GM12878 (cell line): ENCODE measurements at regions not wholly inside any gene's neighbourhood (a gene's known extent, or its start where the extent isn't known, plus 50 kb on each side); places are given as distances from the start of the nearest gene placed in this dataset.

ENCODE experiments used
- CHD4 ChIP-seq: fragments of 200-600 bp; sonication (generic); IDR thresholded peaks from 2 replicates; pipeline ENCODE4 v1.6.1; 2016; ENCODE audit warnings: mild to moderate bottlenecking
- EGR1 ChIP-seq, 2 experiments: IDR thresholded peaks; 1 replicate in 1 of 2; 2 replicates in 1 of 2; pipeline ENCODE4 v1.6.1; 2011 to 2012; ENCODE audit warnings: low read depth in 2 of 2, low read length in 2 of 2, borderline replicate concordance in 1 of 2, mild to moderate bottlenecking in 1 of 2, moderate library complexity in 1 of 2
- EP300 ChIP-seq, 2 experiments: fragments of 150-350 bp in 1 of 2; IDR thresholded peaks; 2 replicates each; pipeline ENCODE4 v1.6.1; 2011 to 2012; ENCODE audit warnings: low read depth in 2 of 2, low read length in 2 of 2, borderline replicate concordance in 1 of 2, improper control_type of control experiment in 1 of 2, inconsistent platforms in 1 of 2; ENCODE audit not compliant: control insufficient read depth in 1 of 2
- ETV6 ChIP-seq, 2 experiments: fragments of 450-650 bp in 1 of 2; IDR thresholded peaks in 1 of 2; conservative IDR thresholded peaks in 1 of 2; 2 replicates each; pipeline ENCODE4 v1.6.1; 2014; ENCODE audit warnings: antibody characterized with exemption in 1 of 2, borderline replicate concordance in 1 of 2, low read depth in 1 of 2, mild to moderate bottlenecking in 1 of 2, moderate library complexity in 1 of 2
- MTA2 ChIP-seq: fragments of 450-650 bp; IDR thresholded peaks from 2 replicates; pipeline ENCODE4 v1.6.1; 2016; ENCODE audit warnings: low read depth, mild to moderate bottlenecking, moderate library complexity
- NR2F1 ChIP-seq: fragments of 450-650 bp; conservative IDR thresholded peaks from 2 replicates; pipeline ENCODE4 v1.6.1; 2017; ENCODE audit warnings: mild to moderate bottlenecking
- RB1 ChIP-seq: fragments of 450-650 bp; formaldehyde crosslinking; IDR thresholded peaks from 2 replicates; pipeline ENCODE4 v1.6.1; 2017; ENCODE audit warnings: mild to moderate bottlenecking, borderline replicate concordance
- SMC3 ChIP-seq: IDR thresholded peaks from 2 replicates; pipeline ENCODE4 v1.6.1; 2011; ENCODE audit warnings: low read length, improper control_type of control experiment, borderline replicate concordance
- TAF1 ChIP-seq: IDR thresholded peaks from 2 replicates; pipeline ENCODE4 v1.6.1; 2011; ENCODE audit warnings: mild to moderate bottlenecking, low read depth, low read length, borderline replicate concordance
- TF ChIP-seq, protein P1 (sequence below), 3 experiments: IDR thresholded peaks in 2 of 3; conservative IDR thresholded peaks in 1 of 3; 2 replicates each; pipeline ENCODE4 v1.5.1; 2011; ENCODE audit warnings: low read depth in 3 of 3, low read length in 3 of 3, mild to moderate bottlenecking in 3 of 3, control low read depth in 2 of 3, moderate library complexity in 2 of 3, inconsistent platforms in 1 of 3, mixed read lengths in 1 of 3; ENCODE audit not compliant: control insufficient read depth in 2 of 3, insufficient read depth in 1 of 3; ENCODE audit errors: extremely low read depth in 1 of 3
- TF ChIP-seq, protein P2 (sequence below): IDR thresholded peaks from 2 replicates; pipeline ENCODE4 v1.6.1; 2012; ENCODE audit warnings: low read depth, low read length, improper control_type of control experiment

DNA sequence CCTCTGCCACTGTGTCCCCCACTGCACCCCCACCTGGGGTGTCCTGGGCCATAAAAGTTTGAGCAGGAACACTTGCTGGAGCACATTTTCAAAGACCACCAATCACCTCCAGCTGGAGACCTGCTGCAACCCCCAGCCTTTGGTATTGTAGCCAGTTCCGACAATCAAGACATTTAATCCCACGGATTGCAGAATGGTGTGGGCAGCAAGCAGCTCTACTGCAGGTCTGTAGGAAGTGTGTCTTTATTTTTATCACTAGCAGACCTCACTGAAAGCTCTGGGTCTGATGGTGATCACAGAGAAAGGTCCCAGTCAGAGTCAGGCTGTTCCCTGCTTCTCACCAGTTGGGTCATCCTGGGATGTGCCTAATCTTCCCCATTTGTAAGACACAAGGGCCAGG lies 167.1 kb upstream of the ECI2 start:
- no peak for TF ChIP-seq EP300 (IDR thresholded peaks at IDR 0.05; ENCODE audit: borderline replicate concordance in 1 of 2, control insufficient read depth in 1 of 2, low read depth in 2 of 2, low read length in 2 of 2)
- no peak for TF ChIP-seq ETV6 (conservative IDR thresholded peaks at IDR 0.05 in 1 of 2, IDR thresholded peaks at IDR 0.05 in 1 of 2; ENCODE audit: borderline replicate concordance in 1 of 2, low read depth in 1 of 2)
- TF ChIP-seq, protein P1, sequence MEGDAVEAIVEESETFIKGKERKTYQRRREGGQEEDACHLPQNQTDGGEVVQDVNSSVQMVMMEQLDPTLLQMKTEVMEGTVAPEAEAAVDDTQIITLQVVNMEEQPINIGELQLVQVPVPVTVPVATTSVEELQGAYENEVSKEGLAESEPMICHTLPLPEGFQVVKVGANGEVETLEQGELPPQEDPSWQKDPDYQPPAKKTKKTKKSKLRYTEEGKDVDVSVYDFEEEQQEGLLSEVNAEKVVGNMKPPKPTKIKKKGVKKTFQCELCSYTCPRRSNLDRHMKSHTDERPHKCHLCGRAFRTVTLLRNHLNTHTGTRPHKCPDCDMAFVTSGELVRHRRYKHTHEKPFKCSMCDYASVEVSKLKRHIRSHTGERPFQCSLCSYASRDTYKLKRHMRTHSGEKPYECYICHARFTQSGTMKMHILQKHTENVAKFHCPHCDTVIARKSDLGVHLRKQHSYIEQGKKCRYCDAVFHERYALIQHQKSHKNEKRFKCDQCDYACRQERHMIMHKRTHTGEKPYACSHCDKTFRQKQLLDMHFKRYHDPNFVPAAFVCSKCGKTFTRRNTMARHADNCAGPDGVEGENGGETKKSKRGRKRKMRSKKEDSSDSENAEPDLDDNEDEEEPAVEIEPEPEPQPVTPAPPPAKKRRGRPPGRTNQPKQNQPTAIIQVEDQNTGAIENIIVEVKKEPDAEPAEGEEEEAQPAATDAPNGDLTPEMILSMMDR (IDR thresholded peaks at IDR 0.05 in 2 of 3, conservative IDR thresholded peaks at IDR 0.05 in 1 of 3; ENCODE audit: control insufficient read depth in 2 of 3, extremely low read depth in 1 of 3, insufficient read depth in 1 of 3, low read depth in 3 of 3, low read length in 3 of 3): no peak
- TF ChIP-seq RB1: no peak
- TF ChIP-seq NR2F1: no peak
- TF ChIP-seq TAF1: no peak
- TF ChIP-seq EGR1 (IDR thresholded peaks at IDR 0.05; ENCODE audit: borderline replicate concordance in 1 of 2, low read depth in 2 of 2, low read length in 2 of 2): no peak
- TF ChIP-seq, protein P2, sequence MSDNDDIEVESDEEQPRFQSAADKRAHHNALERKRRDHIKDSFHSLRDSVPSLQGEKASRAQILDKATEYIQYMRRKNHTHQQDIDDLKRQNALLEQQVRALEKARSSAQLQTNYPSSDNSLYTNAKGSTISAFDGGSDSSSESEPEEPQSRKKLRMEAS: no peak
- TF ChIP-seq CHD4: no peak
- no peak for TF ChIP-seq MTA2
- no peak for TF ChIP-seq SMC3
